ENCODE measurements at regions not wholly inside any gene's neighbourhood (a gene's known extent, or its start where the extent isn't known, plus 50 kb on each side); places are given as distances from the start of the nearest gene placed in this dataset.

- no peaks in the 10 kb centered on the region for H3K4me1 Mint-ChIP-seq (ENCODE audit: low read depth)
- H3K4me3 Mint-ChIP-seq, result no peak overlapping the region
- DNase-seq (no peak), ATAC-seq (replicated peaks in 1 of 2) (no peak)
- H3K9me3 Mint-ChIP-seq, result peaks cover 4 to 5% of the 10 kb centered on the region in 2 donors
- H3K36me3 Mint-ChIP-seq (ENCODE audit: insufficient read depth in 2 of 2), result no peaks in the 10 kb centered on the region
- H3K27me3 Mint-ChIP-seq (ENCODE audit: low read depth), result no peaks in the 10 kb centered on the region
- H3K27ac Mint-ChIP-seq, result no peak overlapping the region
These were observed 639.6 kb upstream of the ZP4 start for GRCh38 chr1:238530209-238530851.

DNA sequence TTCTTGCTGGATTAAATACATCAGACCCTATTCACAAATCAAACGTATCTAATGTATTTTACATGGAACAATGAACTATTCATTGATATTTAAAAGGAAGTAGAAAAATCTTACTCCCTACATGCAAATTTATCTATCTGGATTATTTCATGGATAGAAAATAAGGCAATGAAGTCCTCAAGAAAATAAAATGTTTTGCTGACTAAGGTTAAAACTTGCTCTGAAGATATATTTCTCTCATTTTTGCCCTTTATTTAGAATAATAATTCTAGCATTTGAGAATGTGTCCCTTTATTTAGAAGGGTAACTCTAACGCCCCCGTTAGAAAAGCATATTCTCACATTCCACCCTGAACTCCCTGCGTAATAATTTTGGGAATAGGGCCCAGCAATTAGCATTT is 627.0 kb upstream of the ZP4 start:
- no peaks in the 10 kb centered on the region for H3K4me1 Mint-ChIP-seq (ENCODE audit: low read depth)
- peaks cover 2 to 8% of the 10 kb centered on the region in 2 donors for H3K9me3 Mint-ChIP-seq
- peaks cover 0 to 2% of the 10 kb centered on the region in 2 donors for H3K36me3 Mint-ChIP-seq (ENCODE audit: insufficient read depth in 2 of 2)
- DNase-seq, result no peak
- H3K27me3 Mint-ChIP-seq (ENCODE audit: low read depth), result no peaks in the 10 kb centered on the region
- no peak overlapping the region for H3K27ac Mint-ChIP-seq
- no peak overlapping the region for H3K4me3 Mint-ChIP-seq
- no peak for ATAC-seq (replicated peaks in 1 of 2)

- no peaks in the 10 kb centered on the region for H3K27me3 Mint-ChIP-seq (ENCODE audit: low read depth)
- H3K4me1 Mint-ChIP-seq (ENCODE audit: low read depth), result no peaks in the 10 kb centered on the region
These were observed 610.6 kb upstream of the ZP4 start for GRCh38 chr1:238501290-238501689.

GRCh38 chr1:238499021-238499420 is 608.3 kb upstream of the ZP4 start:
- DNase-seq (no peak), ATAC-seq (replicated peaks in 1 of 2) (no peak)
- H3K27me3 Mint-ChIP-seq (ENCODE audit: low read depth), result no peaks in the 10 kb centered on the region
- H3K9me3 Mint-ChIP-seq, result peaks cover 5 to 8% of the 10 kb centered on the region in 2 donors
- no peak overlapping the region for H3K27ac Mint-ChIP-seq
- H3K36me3 Mint-ChIP-seq (ENCODE audit: insufficient read depth in 2 of 2), result no peaks in the 10 kb centered on the region
- no peaks in the 10 kb centered on the region for H3K4me1 Mint-ChIP-seq (ENCODE audit: low read depth)
- no peak overlapping the region for H3K4me3 Mint-ChIP-seq

More at GRCh38 chr1:238501290-238501689, 610.6 kb upstream of the ZP4 start:
- Mint-ChIP-seq H3K27ac (no peak overlapping the region), H3K9me3 (peaks cover 5 to 8% of the 10 kb centered on the region in 2 donors), H3K4me3 (no peak overlapping the region), H3K36me3 (ENCODE audit: insufficient read depth in 2 of 2) (no peaks in the 10 kb centered on the region)
- ATAC-seq (replicated peaks in 1 of 2) (no peak), DNase-seq (no peak)

- no peaks in the 10 kb centered on the region for H3K4me1 Mint-ChIP-seq (ENCODE audit: low read depth)
- DNase-seq, result no peak
- no peak overlapping the region for H3K4me3 Mint-ChIP-seq
- H3K9me3 Mint-ChIP-seq, result peaks cover 0 to 3% of the 10 kb centered on the region in 2 donors
- no peak for ATAC-seq (replicated peaks in 1 of 2)
- H3K27me3 Mint-ChIP-seq (ENCODE audit: low read depth), result no peaks in the 10 kb centered on the region
- no peaks in the 10 kb centered on the region for H3K36me3 Mint-ChIP-seq (ENCODE audit: insufficient read depth in 2 of 2)
- no peak overlapping the region for H3K27ac Mint-ChIP-seq
These were observed 601.5 kb upstream of the ZP4 start for GRCh38 chr1:238492271-238492670.

- Mint-ChIP-seq H3K27me3 (ENCODE audit: low read depth) (no peaks in the 10 kb centered on the region), H3K4me1 (ENCODE audit: low read depth) (no peaks in the 10 kb centered on the region)
- no peak for ATAC-seq (replicated peaks in 1 of 2)
These were observed 600.5 kb upstream of the ZP4 start for GRCh38 chr1:238491265-238491664.

DNA sequence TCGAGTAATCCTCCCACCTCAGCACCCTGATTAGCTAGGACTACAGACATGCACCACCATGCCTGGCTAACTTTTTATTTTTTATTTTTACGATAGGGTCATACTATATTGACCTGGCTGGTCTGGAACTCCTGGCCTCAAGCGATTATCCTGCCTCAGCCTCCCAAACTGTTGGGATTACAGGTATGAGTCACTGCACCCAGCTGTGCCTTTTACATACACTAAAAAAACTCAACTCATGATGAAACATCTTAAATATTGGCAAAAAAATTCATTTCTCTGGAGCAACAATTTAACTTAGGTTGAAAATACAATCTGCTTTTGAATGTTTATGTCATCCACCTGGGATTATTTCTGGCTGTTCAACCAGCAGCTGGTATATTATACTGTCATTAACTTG is 598.3 kb upstream of the ZP4 start:
- no peak for DNase-seq
- ATAC-seq (replicated peaks in 1 of 2), result no peak
- no peaks in the 10 kb centered on the region for H3K27me3 Mint-ChIP-seq (ENCODE audit: low read depth)
- H3K36me3 Mint-ChIP-seq (ENCODE audit: insufficient read depth in 2 of 2), result no peaks in the 10 kb centered on the region
- H3K9me3 Mint-ChIP-seq, result peaks cover 2 to 3% of the 10 kb centered on the region in 2 donors
- H3K27ac Mint-ChIP-seq, result no peak overlapping the region
- no peak overlapping the region for H3K4me3 Mint-ChIP-seq
- H3K4me1 Mint-ChIP-seq (ENCODE audit: low read depth), result no peaks in the 10 kb centered on the region

More at GRCh38 chr1:238491265-238491664, 600.5 kb upstream of the ZP4 start:
- H3K4me3 Mint-ChIP-seq, result no peak overlapping the region
- H3K36me3 Mint-ChIP-seq (ENCODE audit: insufficient read depth in 2 of 2), result no peaks in the 10 kb centered on the region
- no peak for DNase-seq
- peaks cover 0 to 3% of the 10 kb centered on the region in 2 donors for H3K9me3 Mint-ChIP-seq
- no peak overlapping the region for H3K27ac Mint-ChIP-seq

DNA sequence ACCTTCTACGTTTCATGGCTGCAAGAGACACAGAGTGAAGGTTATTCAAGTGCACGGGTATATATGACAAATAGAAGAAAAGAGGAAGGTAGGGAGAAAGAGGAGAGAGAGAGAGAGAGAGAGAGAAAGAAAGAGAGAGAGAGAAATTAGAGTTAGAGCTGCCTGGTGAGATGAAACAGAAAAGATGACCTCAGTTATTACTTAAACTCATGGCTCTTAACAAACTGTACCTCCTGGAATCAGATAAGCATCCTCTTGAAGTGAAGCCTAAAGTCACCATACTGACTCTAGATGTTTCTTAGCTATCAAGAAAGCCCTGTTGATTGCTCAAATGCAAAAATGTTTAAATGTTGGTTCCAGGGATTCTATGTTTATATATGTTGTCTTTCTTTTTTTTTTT is 597.7 kb upstream of the ZP4 start:
- H3K9me3 Mint-ChIP-seq, result peaks cover 2 to 3% of the 10 kb centered on the region in 2 donors
- H3K27ac Mint-ChIP-seq, result no peak overlapping the region
- DNase-seq (no peak), ATAC-seq (replicated peaks in 1 of 2) (no peak)
- no peaks in the 10 kb centered on the region for H3K4me1 Mint-ChIP-seq (ENCODE audit: low read depth)
- no peak overlapping the region for H3K4me3 Mint-ChIP-seq
- H3K36me3 Mint-ChIP-seq (ENCODE audit: insufficient read depth in 2 of 2), result no peaks in the 10 kb centered on the region
- no peaks in the 10 kb centered on the region for H3K27me3 Mint-ChIP-seq (ENCODE audit: low read depth)

DNA sequence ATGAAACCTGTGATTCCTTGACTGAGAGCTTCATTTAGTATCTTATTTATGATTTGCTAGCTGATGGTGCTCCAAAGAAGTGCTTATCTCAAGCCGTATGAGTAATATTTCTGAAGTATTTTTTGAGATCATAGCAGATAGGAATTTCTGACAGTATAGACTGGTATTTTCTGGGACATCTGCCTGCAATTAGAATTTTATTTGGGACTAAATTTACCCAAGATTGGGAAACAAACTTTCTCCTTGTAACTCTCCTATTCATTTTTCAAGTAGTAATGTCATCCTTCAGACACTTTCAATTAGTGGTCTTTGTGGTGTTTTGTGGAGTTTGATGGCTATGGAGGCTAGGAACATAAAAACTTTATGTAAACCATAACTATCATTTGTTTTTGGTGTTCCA is 597.2 kb upstream of the ZP4 start:
- Mint-ChIP-seq H3K27me3 (ENCODE audit: low read depth) (no peaks in the 10 kb centered on the region), H3K27ac (no peak overlapping the region), H3K4me3 (no peak overlapping the region), H3K4me1 (ENCODE audit: low read depth) (no peaks in the 10 kb centered on the region), H3K36me3 (ENCODE audit: insufficient read depth in 2 of 2) (no peaks in the 10 kb centered on the region), H3K9me3 (peaks cover 2 to 3% of the 10 kb centered on the region in 2 donors)
- DNase-seq (no peak), ATAC-seq (replicated peaks in 1 of 2) (no peak)

- Mint-ChIP-seq H3K36me3 (ENCODE audit: insufficient read depth in 2 of 2) (no peaks in the 10 kb centered on the region), H3K4me1 (ENCODE audit: low read depth) (no peaks in the 10 kb centered on the region), H3K9me3 (peaks cover 2% of the 10 kb centered on the region in 2 donors), H3K27me3 (ENCODE audit: low read depth) (no peaks in the 10 kb centered on the region), H3K27ac (no peak overlapping the region), H3K4me3 (no peak overlapping the region)
- no peak for DNase-seq
- no peak for ATAC-seq (replicated peaks in 1 of 2)
These were observed 595.1 kb upstream of the ZP4 start for GRCh38 chr1:238485912-238486209.

- no peaks in the 10 kb centered on the region for H3K36me3 Mint-ChIP-seq (ENCODE audit: insufficient read depth in 2 of 2)
- no peak overlapping the region for H3K27ac Mint-ChIP-seq
- H3K4me3 Mint-ChIP-seq, result no peak overlapping the region
- H3K4me1 Mint-ChIP-seq (ENCODE audit: low read depth), result no peaks in the 10 kb centered on the region
- no peaks in the 10 kb centered on the region for H3K27me3 Mint-ChIP-seq (ENCODE audit: low read depth)
- ATAC-seq (replicated peaks in 1 of 2) (no peak), DNase-seq (no peak)
- H3K9me3 Mint-ChIP-seq, result peaks cover 2% of the 10 kb centered on the region in 2 donors
These were observed 594.6 kb upstream of the ZP4 start for GRCh38 chr1:238485057-238485911.

DNA sequence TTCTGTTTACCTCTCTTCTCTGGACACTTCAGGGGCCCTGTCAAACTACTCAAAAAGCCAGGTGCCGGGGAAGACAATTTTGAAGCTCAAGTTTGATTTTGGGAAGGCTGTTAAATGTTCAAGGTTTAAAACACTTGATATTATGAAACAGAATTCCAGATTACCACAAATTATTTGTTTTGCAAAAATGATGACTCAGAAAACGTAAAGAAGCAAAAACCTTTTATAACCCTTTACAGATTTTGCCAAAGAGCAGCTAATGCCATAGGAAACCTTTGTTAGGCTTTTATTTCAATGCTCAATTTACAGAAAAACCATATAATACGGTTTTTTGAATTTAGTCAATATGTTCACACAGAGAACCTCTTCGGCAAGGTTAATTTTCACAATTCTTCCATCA is 593.4 kb upstream of the ZP4 start:
- Mint-ChIP-seq H3K36me3 (ENCODE audit: insufficient read depth in 2 of 2) (no peaks in the 10 kb centered on the region), H3K27me3 (ENCODE audit: low read depth) (no peaks in the 10 kb centered on the region), H3K4me1 (ENCODE audit: low read depth) (no peaks in the 10 kb centered on the region), H3K27ac (no peak overlapping the region), H3K4me3 (no peak overlapping the region), H3K9me3 (peaks cover 0 to 2% of the 10 kb centered on the region in 2 donors)
- ATAC-seq (replicated peaks in 1 of 2) (no peak), DNase-seq (no peak)

DNA sequence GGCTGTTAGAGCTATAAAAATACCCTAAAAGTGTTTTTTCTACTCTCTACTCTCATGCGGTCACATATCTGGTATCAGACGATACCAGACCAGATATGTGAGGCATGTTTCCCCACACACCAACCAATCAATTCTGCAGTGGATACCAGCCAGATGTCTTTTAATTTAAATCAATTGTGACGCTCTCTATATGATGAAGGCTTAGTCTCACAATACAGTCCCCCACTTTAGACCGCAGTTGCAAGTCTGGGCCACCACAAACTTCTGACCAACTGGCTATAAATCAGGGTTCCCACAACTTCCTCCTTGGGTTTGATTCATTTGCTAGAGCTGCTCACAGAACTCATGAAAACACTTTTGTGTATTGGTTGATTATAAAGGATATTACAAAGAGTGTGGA is 586.1 kb upstream of the ZP4 start:
- no peak overlapping the region for H3K27ac Mint-ChIP-seq
- DNase-seq, result no peak

More for the DNA sequence above, 586.1 kb upstream of the ZP4 start:
- no peak for ATAC-seq (replicated peaks in 1 of 2)
- no peak overlapping the region for H3K4me3 Mint-ChIP-seq
- H3K36me3 Mint-ChIP-seq (ENCODE audit: insufficient read depth in 2 of 2), result no peaks in the 10 kb centered on the region
- H3K27me3 Mint-ChIP-seq (ENCODE audit: low read depth), result no peaks in the 10 kb centered on the region
- H3K4me1 Mint-ChIP-seq (ENCODE audit: low read depth), result no peaks in the 10 kb centered on the region
- peaks cover 0 to 2% of the 10 kb centered on the region in 2 donors for H3K9me3 Mint-ChIP-seq

All from activated T-cell treated with anti-CD3 and anti-CD28 coated beads, Interleukin-2, amount 50 U/mL, for 72 hours (primary cell).